HG03571 (cell line): ENCODE measurements at regions not wholly inside any gene's neighbourhood (a gene's known extent, or its start where the extent isn't known, plus 50 kb on each side); places are given as distances from the start of the nearest gene placed in this dataset.
"Not testable (repeated sequence)": the region's sequence is repeated elsewhere in the genome, so short reads cannot be mapped to it uniquely, and the experiment has no call there.

Experiments
- ATAC-seq: cut with Tn5 transposase; IDR thresholded peaks from one replicate; pipeline ENCODE4 v1.9.1; 2021; ENCODE audit not compliant: unreplicated experiment

GRCh38 chr4:164616961-164617360, 137.0 kb upstream of the SMIM31 start:
- ATAC-seq: no peak

GRCh38 chr4:164617426-164617825, 136.5 kb upstream of the SMIM31 start:
- ATAC-seq: no peak

DNA sequence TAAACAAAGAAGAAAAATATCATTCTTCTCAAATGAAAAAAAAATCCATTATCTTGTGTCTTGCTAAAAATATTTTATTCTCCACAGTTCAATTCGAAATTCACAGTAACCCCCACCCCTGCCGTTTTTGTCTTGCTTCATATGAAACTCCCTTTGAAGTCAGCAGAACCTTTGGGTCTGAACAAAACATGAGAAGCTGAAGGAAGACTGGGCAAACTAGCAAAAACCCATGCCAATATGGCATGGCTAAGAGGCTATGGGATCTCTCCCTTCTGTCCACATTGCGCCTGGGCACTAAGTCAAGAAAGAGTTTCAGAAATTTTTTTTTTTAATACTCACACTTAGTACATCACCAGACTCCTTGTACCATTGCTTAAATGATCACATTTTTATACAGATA, 136.0 kb upstream of the SMIM31 start:
- ATAC-seq: no peak

DNA sequence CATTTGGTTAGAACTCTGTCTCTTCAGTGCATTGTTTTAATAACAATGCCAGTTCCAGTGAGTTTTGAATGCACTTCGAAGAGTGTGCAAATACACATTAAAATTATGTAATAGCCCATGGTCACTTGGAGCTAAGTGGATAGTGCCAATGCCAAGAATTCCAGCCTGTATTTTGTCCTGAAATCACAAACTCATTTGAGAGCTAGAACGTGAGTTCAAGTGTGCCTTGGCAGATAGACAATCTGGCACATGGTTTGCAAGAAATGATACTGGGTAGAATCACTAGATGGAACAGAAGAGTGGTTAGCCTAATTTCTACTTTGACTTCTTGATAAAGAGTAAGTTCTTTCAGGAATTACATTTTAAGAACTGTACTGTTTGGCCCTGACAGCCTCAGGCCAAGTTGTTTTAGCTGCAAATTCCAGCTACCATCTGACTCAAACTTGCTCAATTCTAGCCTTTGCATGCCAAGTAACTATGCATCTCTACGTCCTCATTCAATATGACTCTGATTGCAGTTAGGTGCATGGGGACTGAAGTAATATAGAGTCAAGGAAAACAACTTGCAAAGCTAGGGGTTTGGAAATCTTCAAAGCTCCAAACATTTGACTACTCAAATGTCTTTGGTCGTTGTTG, 131.9 kb upstream of the SMIM31 start:
- ATAC-seq: no peak

GRCh38 chr4:164623099-164623498, 130.8 kb upstream of the SMIM31 start:
- no peak for ATAC-seq

GRCh38 chr4:164639001-164639400, 114.9 kb upstream of the SMIM31 start:
- no peak for ATAC-seq

DNA sequence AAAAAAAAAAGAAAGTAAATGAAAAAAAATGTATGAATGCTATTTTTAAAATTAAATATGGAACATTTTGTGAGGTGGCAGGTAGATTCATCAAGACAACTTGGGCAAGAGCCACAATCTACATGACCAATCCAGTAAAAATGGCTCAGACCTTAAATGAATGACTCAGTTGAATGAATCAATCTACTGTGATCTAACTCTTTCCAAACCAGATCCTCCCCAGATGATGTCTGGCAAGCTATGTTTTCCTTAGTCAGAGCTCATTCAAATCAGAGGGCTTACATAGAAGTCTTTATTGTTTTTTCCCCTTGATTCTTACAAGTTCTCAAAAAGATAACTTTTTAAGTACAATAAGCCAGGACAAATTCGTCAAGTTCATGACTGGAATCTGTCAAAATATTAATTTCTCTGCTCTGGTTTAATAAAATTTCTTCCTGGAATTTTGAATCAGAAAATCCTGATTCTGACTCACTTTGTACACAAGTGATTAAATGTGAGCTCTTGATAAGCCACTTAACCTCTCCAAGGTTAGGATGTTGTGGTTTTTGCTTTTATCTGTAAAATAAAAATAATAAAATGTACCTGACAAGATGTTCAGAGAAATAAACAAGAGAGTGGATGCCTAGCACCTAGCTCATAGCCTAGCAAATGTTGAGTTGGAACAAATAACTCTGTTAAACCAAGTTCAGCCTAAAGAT, 105.6 kb upstream of the SMIM31 start:
- ATAC-seq: no peak

GRCh38 chr4:164648849-164649212, 105.1 kb upstream of the SMIM31 start:
- ATAC-seq: no peak

DNA sequence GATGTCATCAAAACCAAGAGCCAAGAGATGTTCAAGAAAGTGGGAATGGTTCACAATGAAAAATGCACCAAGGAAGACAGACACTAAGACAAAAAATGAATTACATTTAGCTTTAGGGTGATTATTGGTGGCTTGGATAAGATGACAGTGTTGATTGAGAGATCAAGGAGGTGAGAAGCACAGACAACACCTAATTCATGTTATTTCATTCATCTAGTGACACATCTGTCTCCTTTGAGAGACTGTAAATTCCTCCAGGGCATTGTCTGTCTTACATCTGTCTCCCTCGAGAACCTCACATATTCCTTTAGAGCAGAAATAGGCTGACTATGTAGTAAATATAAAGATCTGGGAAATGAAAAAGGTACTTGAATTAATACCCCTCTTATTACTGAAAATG, 94.2 kb upstream of the SMIM31 start:
- no peak for ATAC-seq

- ATAC-seq: not testable (repeated sequence)
These were observed 77.8 kb upstream of the SMIM31 start for GRCh38 chr4:164676152-164676551.

- no peak for ATAC-seq
These were observed 70.9 kb upstream of the SMIM31 start for GRCh38 chr4:164683040-164683439.

- ATAC-seq: no peak
These were observed 58.3 kb upstream of the SMIM31 start for GRCh38 chr4:164695650-164696049.

- ATAC-seq: no peak
These were observed 53.5 kb upstream of the SMIM31 start for GRCh38 chr4:164700471-164700870.

DNA sequence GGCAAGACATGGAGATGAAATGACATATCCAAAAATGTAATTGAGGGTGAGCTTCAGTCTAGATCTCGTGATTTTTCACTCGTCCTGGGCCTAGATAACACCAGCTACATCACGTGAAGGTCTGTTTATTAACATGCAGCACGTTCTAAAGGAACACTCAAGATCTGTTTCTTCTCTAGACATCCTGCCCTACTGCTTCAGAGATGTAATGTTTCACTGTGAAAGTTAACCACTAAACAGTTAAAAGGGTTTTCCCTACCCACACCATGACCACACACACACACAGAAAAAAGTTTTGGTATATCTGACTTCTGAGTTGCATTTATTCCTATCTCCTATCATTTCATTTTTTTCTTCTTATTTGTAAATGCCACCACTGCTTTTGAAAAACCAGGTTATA, 52.3 kb upstream of the SMIM31 start:
- no peak for ATAC-seq
